Ramos (cell line): ENCODE measurements at regions not wholly inside any gene's neighbourhood (a gene's known extent, or its start where the extent isn't known, plus 50 kb on each side); places are given as distances from the start of the nearest gene placed in this dataset.
"Not testable (repeated sequence)": the region's sequence is repeated elsewhere in the genome, so short reads cannot be mapped to it uniquely, and the experiment has no call there.

Source experiments
- in situ Hi-C: fragments of 300-500 bp; cut with MboI; formaldehyde crosslinking; loops from one replicate; pipeline ENCODE4 v1.14.3; 2022; ENCODE audit warnings: low sequenced_read_pairs; ENCODE audit not compliant: unreplicated experiment

GRCh38 chr10:30560326-30560725, 69.2 kb downstream of the LYZL2 start:
- in situ Hi-C loops: no loop called here

- in situ Hi-C loops: no loop called here
Observed at GRCh38 chr10:30559180-30559579, 70.4 kb downstream of the LYZL2 start.

GRCh38 chr10:30558411-30558810, 71.1 kb downstream of the LYZL2 start:
- in situ Hi-C loops: no loop called here

- in situ Hi-C loops: no loop called here
Observed at GRCh38 chr10:30557884-30558283, 71.7 kb downstream of the LYZL2 start.

- in situ Hi-C loops: no loop called here
Observed at GRCh38 chr10:30556189-30556588, 73.4 kb downstream of the LYZL2 start.

GRCh38 chr10:30555465-30555864, 74.1 kb downstream of the LYZL2 start:
- in situ Hi-C loops: no loop called here

GRCh38 chr10:30554440-30554825, 75.1 kb downstream of the LYZL2 start:
- in situ Hi-C loops: no loop called here

GRCh38 chr10:30553626-30554439, 75.7 kb downstream of the LYZL2 start:
- in situ Hi-C loops: no loop called here

GRCh38 chr10:30553018-30553625, 76.4 kb downstream of the LYZL2 start:
- in situ Hi-C loops: no loop called here

GRCh38 chr10:30550967-30551815, 78.4 kb downstream of the LYZL2 start:
- in situ Hi-C loops: no loop called here

GRCh38 chr10:30549134-30549687, 80.3 kb downstream of the LYZL2 start:
- in situ Hi-C loops: not testable (repeated sequence)

- in situ Hi-C loops: no loop called here
Observed at GRCh38 chr10:30546511-30546910, 83.0 kb downstream of the LYZL2 start.

- in situ Hi-C loops: no loop called here
Observed at GRCh38 chr10:30542895-30543288, 86.7 kb downstream of the LYZL2 start.

- in situ Hi-C loops: no loop called here
Observed at GRCh38 chr10:30542001-30542894, 87.3 kb downstream of the LYZL2 start.

- in situ Hi-C loops: no loop called here
Observed at GRCh38 chr10:30540276-30540675, 89.3 kb downstream of the LYZL2 start.

- in situ Hi-C loops: no loop called here
Observed at GRCh38 chr10:30538086-30538485, 91.5 kb downstream of the LYZL2 start.

- in situ Hi-C loops: no loop called here
Observed at GRCh38 chr10:30537586-30537985, 92.0 kb downstream of the LYZL2 start.

GRCh38 chr10:30537158-30537557, 92.4 kb downstream of the LYZL2 start:
- in situ Hi-C loops: not testable (repeated sequence)

GRCh38 chr10:30536578-30536977, 93.0 kb downstream of the LYZL2 start:
- in situ Hi-C loops: no loop called here

- in situ Hi-C loops: no loop called here
Observed at GRCh38 chr10:30535677-30536076, 93.9 kb downstream of the LYZL2 start.
